Endothelial cell (in vitro differentiated cells): ENCODE measurements at regions not wholly inside any gene's neighbourhood (a gene's known extent, or its start where the extent isn't known, plus 50 kb on each side); places are given as distances from the start of the nearest gene placed in this dataset.
A peak's percentile ranks its signal among the peaks of the same experiment; 100 is the strongest.

Experiments
- DNase-seq: peaks from one replicate; pipeline ENCODE4 v3.0.0; 2021; ENCODE audit warnings: low spot score
- H3K27ac Mint-ChIP-seq: one replicate; pipeline ENCODE4 v1.8.0; 2021; ENCODE audit warnings: mixed read lengths, inconsistent platforms; ENCODE audit not compliant: unreplicated experiment
- H3K27me3 Mint-ChIP-seq: one replicate; pipeline ENCODE4 v1.8.0; 2021; ENCODE audit warnings: mild to moderate bottlenecking, moderate library complexity, mixed read lengths, inconsistent platforms; ENCODE audit not compliant: unreplicated experiment
- H3K36me3 Mint-ChIP-seq: one replicate; pipeline ENCODE4 v1.8.0; 2021; ENCODE audit warnings: mild to moderate bottlenecking, low read depth, mixed read lengths, inconsistent platforms; ENCODE audit not compliant: unreplicated experiment
- H3K4me1 Mint-ChIP-seq: one replicate; pipeline ENCODE4 v1.8.0; 2021; ENCODE audit warnings: mild to moderate bottlenecking, mixed read lengths, inconsistent platforms; ENCODE audit not compliant: unreplicated experiment
- H3K4me3 Mint-ChIP-seq: one replicate; pipeline ENCODE4 v1.8.0; 2021; ENCODE audit warnings: mild to moderate bottlenecking, mixed read lengths, inconsistent platforms; ENCODE audit not compliant: unreplicated experiment
- H3K9me3 Mint-ChIP-seq: one replicate; pipeline ENCODE4 v1.8.0; 2021; ENCODE audit warnings: mixed read lengths, inconsistent platforms; ENCODE audit not compliant: unreplicated experiment
- CTCF ChIP-seq: fragments of 200-600 bp; sonication (generic); IDR thresholded peaks from one replicate; pipeline ENCODE4 v1.5.0; 2021; ENCODE audit warnings: antibody characterized with exemption; ENCODE audit not compliant: unreplicated experiment

- Mint-ChIP-seq H3K9me3 (no peaks in the 10 kb centered on the region), H3K27me3 (no peaks in the 10 kb centered on the region), H3K4me1 (peaks cover 7% of the 10 kb centered on the region), H3K36me3 (no peaks in the 10 kb centered on the region), H3K27ac (no peak overlapping the region), H3K4me3 (no peak overlapping the region)
- peak; percentile 18 for TF ChIP-seq CTCF
- peak; percentile 55 for DNase-seq
Observed at GRCh38 chr15:62482785-62483429, 317.8 kb upstream of the C2CD4B start.

DNA sequence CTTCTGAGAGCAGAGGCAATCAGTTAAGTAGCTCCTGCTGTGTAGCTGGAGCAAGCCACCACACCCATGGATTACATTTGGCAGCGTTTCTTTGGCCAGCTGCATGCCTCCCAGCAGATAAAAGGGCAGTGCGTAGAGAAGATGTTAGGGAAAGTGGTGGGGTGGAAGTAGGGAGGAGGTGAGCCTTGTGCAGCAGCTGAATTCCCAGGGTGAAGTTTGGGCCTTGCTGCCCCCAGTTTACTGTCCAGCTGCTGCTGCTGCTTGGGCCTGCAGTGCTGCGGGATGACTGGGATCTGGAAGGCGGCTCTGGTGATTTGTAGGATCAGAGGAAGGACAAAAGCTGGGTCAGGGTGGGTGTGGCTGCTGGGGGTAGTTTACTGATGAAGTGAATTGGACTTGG, 318.7 kb upstream of the C2CD4B start:
- DNase-seq = no peak
- no peak for TF ChIP-seq CTCF
- H3K27ac Mint-ChIP-seq = no peak overlapping the region
- H3K27me3 Mint-ChIP-seq = no peaks in the 10 kb centered on the region
- H3K36me3 Mint-ChIP-seq = no peaks in the 10 kb centered on the region
- H3K9me3 Mint-ChIP-seq = no peaks in the 10 kb centered on the region
- H3K4me1 Mint-ChIP-seq = peaks cover 7% of the 10 kb centered on the region
- H3K4me3 Mint-ChIP-seq = no peak overlapping the region

DNA sequence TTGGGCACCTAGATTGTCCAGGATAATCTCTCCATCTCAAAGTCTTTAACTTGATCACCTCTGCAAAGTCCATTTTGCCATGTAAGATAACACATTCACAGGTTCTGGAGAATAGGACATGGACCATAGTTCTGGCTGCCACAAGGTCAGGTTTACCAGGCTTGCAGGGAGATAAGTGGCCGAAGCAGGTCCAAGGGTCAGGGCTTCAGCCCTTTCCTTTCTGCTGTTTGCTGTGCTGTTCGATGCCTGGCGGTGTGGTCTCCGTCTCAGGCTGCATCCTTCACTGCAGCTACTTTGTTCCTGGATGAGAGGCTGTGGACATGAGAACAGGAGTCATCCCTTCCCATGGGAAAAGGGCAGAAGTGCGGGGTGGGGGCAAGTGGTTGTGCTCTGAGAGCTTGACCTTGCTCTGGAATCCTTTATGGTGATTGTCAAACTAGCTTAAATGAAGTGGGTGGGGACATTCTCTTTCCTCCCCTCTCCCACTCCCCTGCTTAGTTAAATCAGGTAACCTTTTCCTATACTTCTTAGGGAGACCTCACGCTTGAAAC, 320.2 kb upstream of the C2CD4B start:
- no peaks in the 10 kb centered on the region for H3K36me3 Mint-ChIP-seq
- TF ChIP-seq CTCF = no peak
- H3K4me3 Mint-ChIP-seq = no peak overlapping the region
- H3K27me3 Mint-ChIP-seq = no peaks in the 10 kb centered on the region
- peaks cover 7% of the 10 kb centered on the region for H3K4me1 Mint-ChIP-seq
- no peaks in the 10 kb centered on the region for H3K9me3 Mint-ChIP-seq
- no peak overlapping the region for H3K27ac Mint-ChIP-seq
- DNase-seq = no peak

GRCh38 chr15:62486041-62486440, 321.0 kb upstream of the C2CD4B start:
- H3K27me3 Mint-ChIP-seq = no peaks in the 10 kb centered on the region
- TF ChIP-seq CTCF = no peak
- no peak for DNase-seq
- H3K4me3 Mint-ChIP-seq = no peak overlapping the region
- no peak overlapping the region for H3K27ac Mint-ChIP-seq
- H3K9me3 Mint-ChIP-seq = no peaks in the 10 kb centered on the region
- peaks cover 7% of the 10 kb centered on the region for H3K4me1 Mint-ChIP-seq
- H3K36me3 Mint-ChIP-seq = no peaks in the 10 kb centered on the region

- Mint-ChIP-seq H3K36me3 (no peaks in the 10 kb centered on the region), H3K4me1 (peaks cover 14% of the 10 kb centered on the region), H3K4me3 (no peak overlapping the region), H3K27ac (no peak overlapping the region), H3K27me3 (no peaks in the 10 kb centered on the region), H3K9me3 (no peaks in the 10 kb centered on the region)
- TF ChIP-seq CTCF = no peak
- no peak for DNase-seq
Observed at GRCh38 chr15:62488387-62488786, 323.3 kb upstream of the C2CD4B start.
